A549 (cell line): ENCODE measurements at regions not wholly inside any gene's neighbourhood (a gene's known extent, or its start where the extent isn't known, plus 50 kb on each side); places are given as distances from the start of the nearest gene placed in this dataset.
"Not testable (repeated sequence)": the region's sequence is repeated elsewhere in the genome, so short reads cannot be mapped to it uniquely, and the experiment has no call there.

Experiments
- ATAC-seq, 2 experiments: fragments of 200-7000 bp in 1 of 2; fragments of >200 bp in 1 of 2; cut with Nextera tagmentation in 1 of 2; cut with Tn5 transposase in 1 of 2; 3 replicates each; pipeline versions ENCODE4 v1.8.0 to v1.9.1; 2018 to 2020; ENCODE audit warnings: mild to moderate bottlenecking in 1 of 2, moderate library complexity in 1 of 2
- CTCF ChIA-PET: fragments of 300-600 bp; sonication (Branson Sonifier 250); formaldehyde crosslinking; extraction: SDS; loops from one replicate; lab custom pipeline; 2021; ENCODE audit warnings: antibody characterized with exemption, inconsistent platforms; lab: Yijun Ruan, JAX
- POLR2A ChIA-PET: fragments of 350-600 bp; formaldehyde crosslinking; extraction: SDS; loops from one replicate; lab custom pipeline; 2021; ENCODE audit warnings: antibody characterized with exemption, inconsistent platforms; lab: Yijun Ruan, JAX
- DNase-seq, 2 experiments: peaks; one replicate each; pipeline versions ENCODE4 v3.0.0 to v3.0.0-alpha.2; 2011 to 2016; ENCODE audit warnings: low read depth in 1 of 2, low spot score in 1 of 2
- FAIRE-seq: peaks from 2 replicates; lab custom pipeline; 2011; peaks lifted over from hg19 to GRCh38; lab: Jason Lieb, UNC
- H3K27ac ChIP-seq, 2 experiments: fragments of >200 bp; sonication (Bioruptor Twin); formaldehyde crosslinking; 3 replicates each; pipeline ENCODE4 v1.5.1; 2016 to 2017
- H3K4me1 ChIP-seq: fragments of >200 bp; sonication (Bioruptor Twin); formaldehyde crosslinking; 3 replicates; pipeline ENCODE4 v1.6.1; 2016
- H3K4me2 ChIP-seq: fragments of >200 bp; sonication (Bioruptor Twin); formaldehyde crosslinking; 3 replicates; pipeline ENCODE4 v1.6.1; 2016
- H3K4me3 ChIP-seq: fragments of >200 bp; sonication (Bioruptor Twin); formaldehyde crosslinking; 3 replicates; pipeline ENCODE4 v1.5.1; 2016
- H3K9me3 ChIP-seq: fragments of >200 bp; sonication (Bioruptor Twin); formaldehyde crosslinking; 3 replicates; pipeline ENCODE4 v1.6.1; 2016
- BHLHE40 ChIP-seq: IDR thresholded peaks from 2 replicates; pipeline ENCODE4 v1.6.1; 2012; ENCODE audit warnings: low read depth, low read length, inconsistent platforms
- CHD4 ChIP-seq: fragments of 200-600 bp; sonication (generic); IDR thresholded peaks from 2 replicates; pipeline ENCODE4 v1.6.1; 2016; ENCODE audit warnings: antibody characterized with exemption, mild to moderate bottlenecking, borderline replicate concordance
- EP300 ChIP-seq, 2 experiments: fragments of >200 bp; sonication (Bioruptor Twin); formaldehyde crosslinking; IDR thresholded peaks; 2 replicates in 1 of 2; 3 replicates in 1 of 2; pipeline ENCODE4 v1.6.1; 2016 to 2017
- ESRRA ChIP-seq: fragments of 150-350 bp; IDR thresholded peaks from 2 replicates; pipeline ENCODE4 v1.6.1; 2014; ENCODE audit warnings: mild to moderate bottlenecking, low read length, borderline replicate concordance
- FOSB ChIP-seq: fragments of 250-450 bp; sonication (Bioruptor Pico); IDR thresholded peaks from 2 replicates; pipeline ENCODE4 v1.5.0; 2020; ENCODE audit warnings: mild to moderate bottlenecking, moderate library complexity
- HDAC2 ChIP-seq: fragments of 200-600 bp; sonication (generic); IDR thresholded peaks from 2 replicates; pipeline ENCODE4 v1.6.1; 2016
- HOXB13 ChIP-seq: fragments of 250-450 bp; sonication (Bioruptor Pico); IDR thresholded peaks from 2 replicates; pipeline ENCODE4 v1.5.0; 2020; ENCODE audit warnings: low read depth, mild to moderate bottlenecking, moderate library complexity
- HOXB5 ChIP-seq: fragments of 250-450 bp; sonication (Bioruptor Pico); IDR thresholded peaks from 2 replicates; pipeline ENCODE4 v1.5.0; 2020; ENCODE audit warnings: mild to moderate bottlenecking, moderate library complexity
- JUN ChIP-seq, 2 experiments: fragments of >200 bp; sonication (Bioruptor Twin); formaldehyde crosslinking; IDR thresholded peaks; 2 replicates in 1 of 2; 3 replicates in 1 of 2; pipeline ENCODE4 v1.6.1; 2016 to 2017
- MAFK ChIP-seq: fragments of 450-650 bp; IDR thresholded peaks from 2 replicates; pipeline ENCODE4 v1.6.1; 2014; ENCODE audit not compliant: partially characterized antibody
- MAZ ChIP-seq: fragments of 150-350 bp; IDR thresholded peaks from 2 replicates; pipeline ENCODE4 v1.6.1; 2014; ENCODE audit warnings: antibody characterized with exemption, low read depth, low read length, borderline replicate concordance
- NFE2L2 ChIP-seq: fragments of 150-350 bp; conservative IDR thresholded peaks from 2 replicates; pipeline ENCODE4 v1.6.1; 2014; ENCODE audit warnings: low read length
- NPAS2 ChIP-seq: fragments of 250-450 bp; sonication (Bioruptor Pico); IDR thresholded peaks from 2 replicates; pipeline ENCODE4 v1.8.0; 2022; ENCODE audit warnings: mild to moderate bottlenecking, moderate library complexity, borderline replicate concordance
- PBX3 ChIP-seq: IDR thresholded peaks from 2 replicates; pipeline ENCODE4 v1.6.1; 2012
- PHF8 ChIP-seq: fragments of 200-600 bp; sonication (generic); IDR thresholded peaks from 2 replicates; pipeline ENCODE4 v1.6.1; 2016; ENCODE audit warnings: low read depth, mild to moderate bottlenecking, antibody characterized with exemption, moderate library complexity, borderline replicate concordance
- TP53 ChIP-seq: fragments of 250-450 bp; sonication (Bioruptor Pico); IDR thresholded peaks from 2 replicates; pipeline ENCODE4 v1.5.0; 2021; ENCODE audit warnings: mild to moderate bottlenecking, moderate library complexity
- ZFP36 ChIP-seq: fragments of 450-650 bp; IDR thresholded peaks from 2 replicates; pipeline ENCODE4 v1.6.1; 2014; ENCODE audit warnings: borderline replicate concordance; ENCODE audit not compliant: partially characterized antibody
- ZSCAN20 ChIP-seq: fragments of 250-450 bp; sonication (Bioruptor Pico); IDR thresholded peaks from 2 replicates; pipeline ENCODE4 v1.8.0; 2022; ENCODE audit warnings: mild to moderate bottlenecking, moderate library complexity
- WGBS: methylation state at CpG from one replicate; pipeline ENCODE4 v1.1.6; 2017; ENCODE audit errors: missing lambda C conversion rate; 5-methylcytosine and 5-hydroxymethylcytosine counted together
- TF ChIP-seq, protein P1 (sequence below): fragments of >200 bp; sonication (Bioruptor Twin); formaldehyde crosslinking; IDR thresholded peaks from 3 replicates; pipeline ENCODE4 v1.5.1; 2016
- TF ChIP-seq, protein P2 (sequence below): fragments of >200 bp; sonication (Bioruptor Twin); formaldehyde crosslinking; IDR thresholded peaks from 2 replicates; pipeline ENCODE4 v1.6.1; 2016

DNA sequence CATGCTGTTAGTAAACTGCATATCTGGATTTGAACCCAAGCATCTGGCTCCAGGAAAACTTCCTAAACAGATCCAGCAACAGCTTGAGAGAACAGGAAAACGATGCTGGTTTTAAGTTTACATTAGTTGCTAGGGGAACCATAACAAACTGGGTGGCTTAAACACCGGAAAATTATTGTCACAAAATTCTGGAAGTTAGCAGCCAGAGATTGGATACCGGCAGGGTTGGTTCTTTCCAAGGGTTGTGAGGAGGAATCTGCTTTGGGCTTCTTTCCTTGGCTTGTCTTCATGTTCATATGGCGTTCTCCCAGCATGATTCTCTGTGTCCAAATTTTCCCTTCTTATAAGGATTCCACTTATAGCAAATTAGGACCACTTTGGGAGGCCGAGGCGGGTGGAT lies 276.9 kb upstream of the TOM1L1 start:
- Histone ChIP-seq H3K9me3 (no peaks in the 10 kb centered on the region), H3K27ac (no peak overlapping the region), H3K4me3 (no peak overlapping the region), H3K4me2 (no peak overlapping the region), H3K4me1 (no peaks in the 10 kb centered on the region)
- no peak for TF ChIP-seq JUN (IDR thresholded peaks at IDR 0.05)
- TF ChIP-seq EP300 (IDR thresholded peaks at IDR 0.05), result no peak
- TF ChIP-seq, protein P1, sequence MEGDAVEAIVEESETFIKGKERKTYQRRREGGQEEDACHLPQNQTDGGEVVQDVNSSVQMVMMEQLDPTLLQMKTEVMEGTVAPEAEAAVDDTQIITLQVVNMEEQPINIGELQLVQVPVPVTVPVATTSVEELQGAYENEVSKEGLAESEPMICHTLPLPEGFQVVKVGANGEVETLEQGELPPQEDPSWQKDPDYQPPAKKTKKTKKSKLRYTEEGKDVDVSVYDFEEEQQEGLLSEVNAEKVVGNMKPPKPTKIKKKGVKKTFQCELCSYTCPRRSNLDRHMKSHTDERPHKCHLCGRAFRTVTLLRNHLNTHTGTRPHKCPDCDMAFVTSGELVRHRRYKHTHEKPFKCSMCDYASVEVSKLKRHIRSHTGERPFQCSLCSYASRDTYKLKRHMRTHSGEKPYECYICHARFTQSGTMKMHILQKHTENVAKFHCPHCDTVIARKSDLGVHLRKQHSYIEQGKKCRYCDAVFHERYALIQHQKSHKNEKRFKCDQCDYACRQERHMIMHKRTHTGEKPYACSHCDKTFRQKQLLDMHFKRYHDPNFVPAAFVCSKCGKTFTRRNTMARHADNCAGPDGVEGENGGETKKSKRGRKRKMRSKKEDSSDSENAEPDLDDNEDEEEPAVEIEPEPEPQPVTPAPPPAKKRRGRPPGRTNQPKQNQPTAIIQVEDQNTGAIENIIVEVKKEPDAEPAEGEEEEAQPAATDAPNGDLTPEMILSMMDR, result no peak
- TF ChIP-seq MAFK, result no peak
- TF ChIP-seq ESRRA, result no peak
- 1% methylated on average over 6 of the region's 6 CpGs for WGBS
- ChIA-PET CTCF (no interaction called here), POLR2A (no interaction called here)
- DNase-seq (no peak), FAIRE-seq (no peak), ATAC-seq (no peak)

- TF ChIP-seq HDAC2 (no peak), ZSCAN20 (CRISPR knock-in tag) (no peak), PBX3 (no peak), HOXB5 (CRISPR knock-in tag) (no peak), BHLHE40 (no peak), JUN (IDR thresholded peaks at IDR 0.05) (no peak), CHD4 (no peak), NFE2L2 (no peak), NPAS2 (no peak), PHF8 (no peak), FOSB (CRISPR knock-in tag) (no peak), HOXB13 (no peak), ZFP36 (no peak), MAZ (no peak), TP53 (CRISPR knock-in tag) (no peak)
- TF ChIP-seq, protein P2, sequence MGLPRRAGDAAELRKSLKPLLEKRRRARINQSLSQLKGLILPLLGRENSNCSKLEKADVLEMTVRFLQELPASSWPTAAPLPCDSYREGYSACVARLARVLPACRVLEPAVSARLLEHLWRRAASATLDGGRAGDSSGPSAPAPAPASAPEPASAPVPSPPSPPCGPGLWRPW, result no peak
- 10% methylated on average over 2 of the region's 2 CpGs for WGBS
- ChIA-PET CTCF (no interaction called here), POLR2A (no interaction called here)
- no peak for DNase-seq
- Histone ChIP-seq H3K9me3 (no peaks in the 10 kb centered on the region), H3K4me2 (no peak overlapping the region), H3K4me3 (no peak overlapping the region), H3K27ac (no peak overlapping the region), H3K4me1 (no peaks in the 10 kb centered on the region)
- FAIRE-seq, result no peak
- no peak for ATAC-seq
These were observed 274.4 kb upstream of the TOM1L1 start for GRCh38 chr17:54626146-54626703.

DNA sequence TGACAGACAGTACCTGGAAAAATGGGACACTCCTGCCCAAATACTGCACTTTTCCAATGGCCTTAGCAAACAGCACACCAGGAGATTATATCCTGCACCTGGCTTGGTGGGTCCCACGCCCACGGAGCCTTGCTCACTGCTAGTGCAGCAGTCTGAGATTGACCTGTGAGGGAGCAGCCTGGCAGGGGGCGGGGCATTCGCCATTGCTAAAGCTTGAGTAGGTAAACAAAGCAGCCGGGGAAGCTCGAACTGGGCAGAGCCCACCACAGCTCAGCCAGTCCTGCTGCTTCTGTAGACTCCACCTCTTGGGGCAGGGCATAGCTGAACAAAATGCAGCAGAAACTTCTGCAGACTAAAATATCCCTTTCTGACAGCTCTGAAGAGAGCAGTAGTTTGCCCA lies 261.2 kb upstream of the TOM1L1 start:
- H3K4me1 ChIP-seq, ATAC-seq, FAIRE-seq, DNase-seq, H3K4me3 ChIP-seq, H3K9me3 ChIP-seq, H3K27ac ChIP-seq, POLR2A ChIA-PET, CTCF ChIA-PET, H3K4me2 ChIP-seq: not testable (repeated sequence)
- WGBS, result 0% methylated on average over 4 of the region's 6 CpGs
